Neuronal stem cell (in vitro differentiated cells): ENCODE measurements at regions not wholly inside any gene's neighbourhood (a gene's known extent, or its start where the extent isn't known, plus 50 kb on each side); places are given as distances from the start of the nearest gene placed in this dataset.
A peak's percentile ranks its signal among the peaks of the same experiment; 100 is the strongest.
"Not testable (repeated sequence)": the region's sequence is repeated elsewhere in the genome, so short reads cannot be mapped to it uniquely, and the experiment has no call there.

Experiments
- DNase-seq: peaks from one replicate; pipeline ENCODE4 v3.0.0-alpha.2; 2013; ENCODE audit warnings: low spot score
- H2AFZ ChIP-seq: one replicate; pipeline ENCODE4 v1.6.1; 2013; ENCODE audit warnings: mild to moderate bottlenecking, low read length, inconsistent platforms
- H2AK5ac ChIP-seq: 2 replicates; pipeline ENCODE4 v1.6.1; 2013; ENCODE audit warnings: low read depth, mild to moderate bottlenecking, inconsistent platforms, low read length, moderate library complexity, mixed read lengths
- H2BK120ac ChIP-seq: 2 replicates; pipeline ENCODE4 v1.6.1; 2013; ENCODE audit warnings: low read depth, mild to moderate bottlenecking, inconsistent platforms, low read length, moderate library complexity, mixed read lengths
- H2BK12ac ChIP-seq: one replicate; pipeline ENCODE4 v1.6.1; 2013; ENCODE audit warnings: low read length, inconsistent platforms
- H2BK15ac ChIP-seq: 2 replicates; pipeline ENCODE4 v1.6.1; 2013; ENCODE audit warnings: mild to moderate bottlenecking, low read length, inconsistent platforms, mixed read lengths
- H2BK5ac ChIP-seq: one replicate; pipeline ENCODE4 v1.6.1; 2013; ENCODE audit warnings: inconsistent platforms, mild to moderate bottlenecking, low read length, moderate library complexity
- H3K14ac ChIP-seq: one replicate; pipeline ENCODE4 v1.6.1; 2013; ENCODE audit warnings: low read length, inconsistent platforms
- H3K18ac ChIP-seq: 2 replicates; pipeline ENCODE4 v1.6.1; 2013; ENCODE audit warnings: low read length, inconsistent platforms
- H3K23ac ChIP-seq: 2 replicates; pipeline ENCODE4 v1.6.1; 2013; ENCODE audit warnings: low read depth, mild to moderate bottlenecking, mixed read lengths, low read length, inconsistent platforms; ENCODE audit not compliant: poor library complexity
- H3K27ac ChIP-seq: replicated peaks from 3 replicates; pipeline ENCODE4 v1.5.1; 2013; ENCODE audit warnings: low read length, inconsistent platforms
- H3K27me3 ChIP-seq, 3 experiments: 2 replicates each; pipeline ENCODE4 v1.6.1; 2013; ENCODE audit warnings: low read length in 3 of 3, mild to moderate bottlenecking in 2 of 3, inconsistent platforms in 1 of 3, low read depth in 1 of 3, mixed read lengths in 1 of 3, moderate library complexity in 1 of 3; ENCODE audit not compliant: control insufficient read depth in 3 of 3, insufficient read depth in 3 of 3
- H3K36me3 ChIP-seq, 2 donors: replicated peaks in 1 of 2; 2 replicates each; pipeline ENCODE4 v1.6.1; 2013; ENCODE audit warnings: low read length in 2 of 2; ENCODE audit not compliant: control insufficient read depth in 2 of 2, insufficient read depth in 2 of 2
- H3K4ac ChIP-seq: 2 replicates; pipeline ENCODE4 v1.6.1; 2013; ENCODE audit warnings: inconsistent platforms, mild to moderate bottlenecking, low read length, moderate library complexity
- H3K4me1 ChIP-seq, 2 donors: 1 replicate in 1 of 2; 2 replicates in 1 of 2; pipeline ENCODE4 v1.6.1; 2013; ENCODE audit warnings: low read length in 2 of 2, low read depth in 1 of 2; ENCODE audit not compliant: control insufficient read depth in 2 of 2, insufficient read depth in 1 of 2
- H3K4me2 ChIP-seq: one replicate; pipeline ENCODE4 v1.6.1; 2013; ENCODE audit warnings: mild to moderate bottlenecking, low read length, inconsistent platforms; ENCODE audit not compliant: insufficient read depth, poor library complexity, severe bottlenecking
- H3K4me3 ChIP-seq, 2 donors: 2 replicates each; pipeline ENCODE4 v1.5.1; 2013; ENCODE audit warnings: low read length in 2 of 2, mild to moderate bottlenecking in 2 of 2, inconsistent platforms in 1 of 2, moderate library complexity in 1 of 2
- H3K79me1 ChIP-seq: one replicate; pipeline ENCODE4 v1.6.1; 2013; ENCODE audit warnings: low read depth, mild to moderate bottlenecking, inconsistent platforms, low read length, moderate library complexity
- H3K9ac ChIP-seq: one replicate; pipeline ENCODE4 v1.6.1; 2013; ENCODE audit warnings: mild to moderate bottlenecking, low read depth, low read length, inconsistent platforms; ENCODE audit not compliant: poor library complexity
- H3K9me3 ChIP-seq, 2 donors: replicated peaks in 1 of 2; 2 replicates each; pipeline versions ENCODE3 to v1.6.1; 2013; ENCODE audit warnings: low read length in 2 of 2, mild to moderate bottlenecking in 2 of 2, inconsistent platforms in 1 of 2, low read depth in 1 of 2, mixed read lengths in 1 of 2, moderate library complexity in 1 of 2; ENCODE audit not compliant: control insufficient read depth in 2 of 2, insufficient read depth in 1 of 2
- H4K8ac ChIP-seq: one replicate; pipeline ENCODE4 v1.6.1; 2013; ENCODE audit warnings: low read depth, mild to moderate bottlenecking, inconsistent platforms, low read length, moderate library complexity
- H4K91ac ChIP-seq: one replicate; pipeline ENCODE4 v1.6.1; 2013; ENCODE audit warnings: low read length, low read depth, mild to moderate bottlenecking, inconsistent platforms; ENCODE audit not compliant: poor library complexity
- WGBS, 2 donors: extraction: QIAGEN DNeasy Blood & Tissue Kit; methylation state at CpG; one replicate each; pipeline ENCODE4 v1.1.7; 2013; ENCODE audit warnings: missing lambda C conversion rate in 2 of 2, mixed read lengths in 1 of 2; ENCODE audit not compliant: insufficient read length in 2 of 2, insufficient replicate concordance in 1 of 2; ENCODE audit errors: extremely low coverage in 2 of 2; 5-methylcytosine and 5-hydroxymethylcytosine counted together

DNA sequence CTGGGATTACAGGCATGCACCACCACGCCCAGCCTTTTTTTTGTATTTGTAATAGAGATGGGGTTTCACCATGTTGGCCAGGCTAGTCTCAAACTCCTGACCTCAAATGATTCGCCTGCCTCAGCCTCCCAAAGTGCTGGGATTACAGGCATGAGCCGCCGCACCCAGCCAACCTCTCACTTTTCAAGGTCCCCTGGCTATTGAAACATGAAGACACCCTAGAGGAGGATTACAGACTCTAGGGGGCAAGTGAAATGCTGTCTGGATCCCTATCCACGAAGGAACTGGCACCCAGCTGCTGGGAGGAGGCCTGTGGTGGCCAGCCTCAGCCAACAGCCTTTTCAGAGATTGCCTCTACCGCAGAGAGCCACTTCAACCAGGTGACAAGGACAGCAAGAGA, 76.4 kb upstream of the UBE2E1 start:
- H3K4me3 ChIP-seq, DNase-seq, H2BK120ac ChIP-seq, H2AFZ ChIP-seq, H3K23ac ChIP-seq, H3K9me3 ChIP-seq, H3K9ac ChIP-seq, H4K91ac ChIP-seq, H2BK5ac ChIP-seq, H3K79me1 ChIP-seq, H3K4me2 ChIP-seq, H3K36me3 ChIP-seq, H3K14ac ChIP-seq, H3K27ac ChIP-seq, H2BK15ac ChIP-seq, H3K27me3 ChIP-seq, H3K4ac ChIP-seq: not testable (repeated sequence)
- WGBS, 2 donors, result no CpG with 5 or more reads among the region's 6 CpGs
- H2AK5ac ChIP-seq, result peak overlapping the region; percentile 58
- H3K18ac ChIP-seq, result peak overlapping the region; percentile 24
- peaks cover 9 to 16% of the 10 kb centered on the region in 2 donors for H3K4me1 ChIP-seq
- H2BK12ac ChIP-seq, result peak overlapping the region; percentile 30
- H4K8ac ChIP-seq, result peak overlapping the region; percentile 26

DNA sequence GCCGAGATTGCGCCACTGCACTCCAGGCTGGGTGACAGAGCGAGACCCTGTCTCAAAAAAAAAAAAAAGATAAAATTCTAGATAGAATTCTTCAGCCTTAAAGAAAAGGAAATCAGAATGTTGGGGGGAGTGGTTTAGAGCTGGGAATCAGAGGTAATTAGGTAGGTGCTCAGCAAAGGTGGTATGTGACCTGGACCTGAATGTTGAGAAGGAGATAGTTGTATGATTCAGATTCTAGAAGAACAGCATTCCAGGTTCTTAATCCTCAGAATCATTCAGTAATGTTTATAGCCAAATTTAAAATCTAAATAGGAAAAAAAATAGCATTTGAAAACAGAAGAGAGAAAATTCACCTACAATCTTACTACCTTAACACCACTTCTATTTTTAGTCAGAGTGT, 71.3 kb upstream of the UBE2E1 start:
- Histone ChIP-seq H3K79me1 (no peaks in the 10 kb centered on the region), H2BK15ac (no peak overlapping the region), H3K9ac (no peak overlapping the region), H3K23ac (no peak overlapping the region), H3K4me2 (no peak overlapping the region), H2BK5ac (no peak overlapping the region), H3K4ac (no peak overlapping the region), H2BK12ac (no peak overlapping the region), H3K4me1 (peaks cover 2 to 8% of the 10 kb centered on the region in 2 donors), H2AK5ac (no peak overlapping the region), H4K91ac (no peak overlapping the region), H3K27me3 (no peaks in the 10 kb centered on the region), H3K9me3 (no peaks in the 10 kb centered on the region), H3K14ac (no peak overlapping the region), H2BK120ac (no peak overlapping the region), H3K27ac (no peak overlapping the region), H4K8ac (no peak overlapping the region), H2AFZ (no peak overlapping the region), H3K4me3 (no peak overlapping the region), H3K36me3 (no peaks in the 10 kb centered on the region), H3K18ac (no peak overlapping the region)
- no peak for DNase-seq
- no CpG with 5 or more reads among the region's 3 CpGs for WGBS, 2 donors

DNA sequence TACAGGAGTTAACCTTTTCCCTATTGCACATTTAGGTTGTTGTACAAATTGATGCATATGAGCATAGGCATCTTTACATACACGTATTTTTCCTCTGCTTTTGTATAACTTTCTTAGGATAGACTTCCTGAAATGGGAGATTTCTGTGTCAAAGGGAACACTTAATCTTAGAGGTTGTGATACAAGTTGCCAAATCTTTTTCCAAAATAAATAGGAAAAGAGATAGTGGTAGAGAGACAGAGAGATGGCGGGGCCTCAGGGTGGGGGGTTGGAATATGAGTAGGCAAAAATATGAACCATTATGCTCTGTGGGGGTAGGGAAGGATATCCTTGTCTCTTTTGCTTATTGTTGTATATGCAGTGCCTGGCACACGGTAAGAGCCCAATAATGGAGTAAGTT, 70.7 kb upstream of the UBE2E1 start:
- H3K23ac ChIP-seq, result no peak overlapping the region
- no peak for DNase-seq
- H3K9me3 ChIP-seq, result no peaks in the 10 kb centered on the region
- no peak overlapping the region for H2AK5ac ChIP-seq
- no peak overlapping the region for H2BK5ac ChIP-seq
- H3K27me3 ChIP-seq, result no peaks in the 10 kb centered on the region
- no peak overlapping the region for H3K4me3 ChIP-seq
- no peak overlapping the region for H4K8ac ChIP-seq
- H2BK15ac ChIP-seq, result no peak overlapping the region
- H3K18ac ChIP-seq, result no peak overlapping the region
- WGBS, 2 donors, result no CpG with 5 or more reads among the region's 3 CpGs
- no peaks in the 10 kb centered on the region for H3K36me3 ChIP-seq
- no peak overlapping the region for H3K14ac ChIP-seq
- no peak overlapping the region for H4K91ac ChIP-seq
- no peaks in the 10 kb centered on the region for H3K79me1 ChIP-seq
- no peak overlapping the region for H3K27ac ChIP-seq
- no peak overlapping the region for H3K4me2 ChIP-seq
- H2AFZ ChIP-seq, result no peak overlapping the region
- no peak overlapping the region for H3K4ac ChIP-seq
- H2BK12ac ChIP-seq, result no peak overlapping the region
- peaks cover 0 to 10% of the 10 kb centered on the region in 2 donors for H3K4me1 ChIP-seq
- H3K9ac ChIP-seq, result no peak overlapping the region
- H2BK120ac ChIP-seq, result no peak overlapping the region

DNA sequence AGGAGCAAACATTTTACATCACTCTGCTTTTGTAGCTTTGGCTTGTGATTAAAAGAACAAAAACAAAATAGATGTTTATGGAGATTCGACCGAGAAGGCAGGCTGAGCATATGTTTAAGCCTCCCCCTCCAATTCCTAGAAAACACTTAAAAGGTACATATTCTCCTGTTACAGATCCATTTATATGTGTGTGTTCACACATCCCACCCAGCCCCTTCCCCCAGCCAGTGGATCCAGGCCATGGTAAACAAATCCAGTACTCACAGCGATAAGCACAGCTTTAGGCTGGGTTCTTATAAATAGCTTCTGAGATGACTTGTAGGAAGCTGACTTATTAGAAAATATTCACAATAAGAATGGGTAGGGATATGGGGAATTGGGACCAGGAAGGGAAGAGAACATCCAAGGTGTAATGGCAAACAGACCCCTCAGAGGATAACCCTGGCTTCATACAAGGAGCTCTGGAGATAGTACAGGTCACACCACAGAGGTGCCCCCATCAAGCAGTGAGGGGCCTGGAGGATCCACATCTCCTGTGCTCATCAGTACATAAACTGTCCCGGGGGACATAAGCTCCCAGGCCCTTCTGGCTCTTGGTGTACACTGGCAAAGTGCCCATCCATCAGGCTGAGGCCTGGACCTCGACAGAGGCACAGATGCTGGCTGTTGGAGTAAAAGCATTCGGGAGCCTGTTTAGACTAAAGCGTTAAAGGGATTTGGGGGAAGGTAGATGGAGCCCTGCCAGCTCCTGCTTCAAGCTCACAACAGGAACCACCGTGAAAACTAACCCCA, 70.0 kb upstream of the UBE2E1 start:
- DNase-seq, result no peak
- H2BK12ac ChIP-seq, result no peak overlapping the region
- no peak overlapping the region for H3K27ac ChIP-seq
- H4K8ac ChIP-seq, result no peak overlapping the region
- H2BK5ac ChIP-seq, result no peak overlapping the region
- no peak overlapping the region for H3K18ac ChIP-seq
- H3K4me3 ChIP-seq, result no peak overlapping the region
- no peak overlapping the region for H3K4ac ChIP-seq
- H3K9ac ChIP-seq, result no peak overlapping the region
- WGBS, 2 donors, result no CpG with 5 or more reads among the region's 8 CpGs
- H3K4me1 ChIP-seq, result peaks cover 1 to 10% of the 10 kb centered on the region in 2 donors
- no peaks in the 10 kb centered on the region for H3K9me3 ChIP-seq
- H3K79me1 ChIP-seq, result no peaks in the 10 kb centered on the region
- no peak overlapping the region for H2AK5ac ChIP-seq
- no peak overlapping the region for H4K91ac ChIP-seq
- H3K27me3 ChIP-seq, result no peaks in the 10 kb centered on the region
- no peak overlapping the region for H3K4me2 ChIP-seq
- no peak overlapping the region for H2BK120ac ChIP-seq
- H2BK15ac ChIP-seq, result no peak overlapping the region
- no peak overlapping the region for H2AFZ ChIP-seq
- no peak overlapping the region for H3K23ac ChIP-seq
- no peaks in the 10 kb centered on the region for H3K36me3 ChIP-seq
- no peak overlapping the region for H3K14ac ChIP-seq
